WTC11 (cell line): ENCODE measurements at regions not wholly inside any gene's neighbourhood (a gene's known extent, or its start where the extent isn't known, plus 50 kb on each side); places are given as distances from the start of the nearest gene placed in this dataset.

Source experiments
- ATAC-seq: fragments of 200-7000 bp; cut with Tn5 transposase; 2 replicates; pipeline ENCODE4 v1.10.0; 2021; ENCODE audit warnings: mild to moderate bottlenecking, moderate library complexity
- CTCF ChIA-PET: fragments of 300-600 bp; sonication (Branson Sonifier 250); formaldehyde crosslinking; loops from one replicate; lab custom pipeline; 2021; ENCODE audit warnings: antibody characterized with exemption; lab: Charles Lee
- POLR2A ChIA-PET: fragments of 350-600 bp; sonication (Branson Sonifier 250); formaldehyde crosslinking; loops from one replicate; lab custom pipeline; 2021; ENCODE audit warnings: antibody characterized with exemption; lab: Charles Lee
- DNase-seq: peaks from one replicate; pipeline ENCODE4 v3.0.0; 2021; ENCODE audit warnings: low spot score
- H3K27ac Mint-ChIP-seq: 2 replicates; pipeline ENCODE4 v1.8.0; 2021; ENCODE audit warnings: mixed read lengths
- H3K27me3 Mint-ChIP-seq: 2 replicates; pipeline ENCODE4 v1.8.0; 2021; ENCODE audit warnings: low read depth, mild to moderate bottlenecking, moderate library complexity, mixed read lengths
- H3K36me3 Mint-ChIP-seq: 2 replicates; pipeline ENCODE4 v1.8.0; 2021; ENCODE audit warnings: mixed read lengths
- H3K4me1 Mint-ChIP-seq: 2 replicates; pipeline ENCODE4 v1.8.0; 2022; ENCODE audit warnings: mixed read lengths
- H3K4me3 Mint-ChIP-seq: 2 replicates; pipeline ENCODE4 v1.8.0; 2021; ENCODE audit warnings: mild to moderate bottlenecking, moderate library complexity, mixed read lengths
- H3K9me3 Mint-ChIP-seq: 2 replicates; pipeline ENCODE4 v1.8.0; 2021; ENCODE audit warnings: mixed read lengths
- ATF1 ChIP-seq: sonication (generic); formaldehyde crosslinking; IDR thresholded peaks from 2 replicates; pipeline ENCODE4 v1.8.1; 2023; ENCODE audit warnings: mild to moderate bottlenecking, moderate library complexity, missing genetic modification reagents
- CBFB ChIP-seq: sonication (generic); formaldehyde crosslinking; IDR thresholded peaks from 2 replicates; pipeline ENCODE4 v1.8.1; 2022; ENCODE audit warnings: mild to moderate bottlenecking, low read depth, missing genetic modification reagents
- CREB1 ChIP-seq: sonication (generic); formaldehyde crosslinking; IDR thresholded peaks from 2 replicates; pipeline ENCODE4 v1.8.0; 2023; ENCODE audit warnings: mild to moderate bottlenecking, missing genetic modification reagents
- E2F4 ChIP-seq: sonication (generic); formaldehyde crosslinking; IDR thresholded peaks from 2 replicates; pipeline ENCODE4 v1.8.1; 2022; ENCODE audit warnings: low read depth, mild to moderate bottlenecking, moderate library complexity, missing genetic modification reagents, borderline replicate concordance
- FOXP1 ChIP-seq: sonication (generic); formaldehyde crosslinking; IDR thresholded peaks from 2 replicates; pipeline ENCODE4 v1.8.0; 2022; ENCODE audit warnings: missing genetic modification reagents, mild to moderate bottlenecking, moderate library complexity, borderline replicate concordance
- GABPB1 ChIP-seq: sonication (generic); formaldehyde crosslinking; IDR thresholded peaks from 2 replicates; pipeline ENCODE4 v1.8.1; 2023; ENCODE audit warnings: mild to moderate bottlenecking, missing genetic modification reagents
- GTF2I ChIP-seq: fragments of 250-450 bp; sonication (Bioruptor Pico); conservative IDR thresholded peaks from 2 replicates; pipeline ENCODE4 v1.4.0; 2021; ENCODE audit warnings: mild to moderate bottlenecking
- NFATC4 ChIP-seq: fragments of 250-450 bp; sonication (Bioruptor Pico); IDR thresholded peaks from 2 replicates; pipeline ENCODE4 v1.9.0; 2021; ENCODE audit warnings: mild to moderate bottlenecking
- NR1H2 ChIP-seq: sonication (generic); formaldehyde crosslinking; IDR thresholded peaks from 2 replicates; pipeline ENCODE4 v1.9.0; 2021; ENCODE audit warnings: mild to moderate bottlenecking, moderate library complexity, missing genetic modification reagents
- RELA ChIP-seq: sonication (generic); formaldehyde crosslinking; IDR thresholded peaks from 2 replicates; pipeline ENCODE4 v1.8.1; 2022; ENCODE audit warnings: missing genetic modification reagents, mild to moderate bottlenecking, borderline replicate concordance
- SMAD4 ChIP-seq: sonication (generic); formaldehyde crosslinking; IDR thresholded peaks from 2 replicates; pipeline ENCODE4 v1.8.0; 2022; ENCODE audit warnings: mild to moderate bottlenecking, missing genetic modification reagents
- ZMAT4 ChIP-seq: fragments of 250-450 bp; sonication (Bioruptor Pico); IDR thresholded peaks from 2 replicates; pipeline ENCODE4 v1.9.0; 2021; ENCODE audit warnings: mild to moderate bottlenecking
- ZNF138 ChIP-seq: sonication (generic); formaldehyde crosslinking; conservative IDR thresholded peaks from 2 replicates; pipeline ENCODE4 v1.8.1; 2022; ENCODE audit warnings: mild to moderate bottlenecking, moderate library complexity, missing genetic modification reagents
- ZNF281 ChIP-seq: sonication (generic); formaldehyde crosslinking; IDR thresholded peaks from 2 replicates; pipeline ENCODE4 v1.8.0; 2023; ENCODE audit warnings: mild to moderate bottlenecking, missing genetic modification reagents
- ZNF317 ChIP-seq: sonication (generic); formaldehyde crosslinking; IDR thresholded peaks from 2 replicates; pipeline ENCODE4 v1.8.1; 2023; ENCODE audit warnings: low read depth, mild to moderate bottlenecking, moderate library complexity, missing genetic modification reagents, borderline replicate concordance
- ZNF423 ChIP-seq: fragments of 250-450 bp; sonication (Bioruptor Pico); IDR thresholded peaks from 2 replicates; pipeline ENCODE4 v2.1.2; 2022; ENCODE audit warnings: mild to moderate bottlenecking, moderate library complexity
- ZNF512 ChIP-seq: sonication (generic); formaldehyde crosslinking; IDR thresholded peaks from 2 replicates; pipeline ENCODE4 v1.8.1; 2022; ENCODE audit warnings: missing genetic modification reagents, borderline replicate concordance
- TF ChIP-seq, protein P1 (sequence below): sonication (generic); formaldehyde crosslinking; IDR thresholded peaks from 2 replicates; pipeline ENCODE4 v1.8.1; 2023; ENCODE audit warnings: mild to moderate bottlenecking, missing genetic modification reagents, borderline replicate concordance
- TF ChIP-seq, protein P2 (sequence below): sonication (generic); formaldehyde crosslinking; IDR thresholded peaks from 2 replicates; pipeline ENCODE4 v1.8.1; 2023; ENCODE audit warnings: mild to moderate bottlenecking, missing genetic modification reagents, moderate library complexity
- TF ChIP-seq, protein P3 (sequence below): sonication (generic); formaldehyde crosslinking; IDR thresholded peaks from 2 replicates; pipeline ENCODE4 v1.8.1; 2023; ENCODE audit warnings: mild to moderate bottlenecking, missing genetic modification reagents
- TF ChIP-seq, protein P4 (sequence below): sonication (generic); formaldehyde crosslinking; conservative IDR thresholded peaks from 2 replicates; pipeline ENCODE4 v1.8.1; 2022; ENCODE audit warnings: mild to moderate bottlenecking, missing genetic modification reagents

GRCh38 chr2:228615496-228615895 lies 434.0 kb upstream of the SPHKAP start:
- H3K27me3 Mint-ChIP-seq, result no peaks in the 10 kb centered on the region
- no peak for ATAC-seq
- POLR2A ChIA-PET, result no interaction called here
- H3K4me1 Mint-ChIP-seq, result no peaks in the 10 kb centered on the region
- CTCF ChIA-PET, result no interaction called here
- DNase-seq, result no peak
- TF ChIP-seq, protein P1, sequence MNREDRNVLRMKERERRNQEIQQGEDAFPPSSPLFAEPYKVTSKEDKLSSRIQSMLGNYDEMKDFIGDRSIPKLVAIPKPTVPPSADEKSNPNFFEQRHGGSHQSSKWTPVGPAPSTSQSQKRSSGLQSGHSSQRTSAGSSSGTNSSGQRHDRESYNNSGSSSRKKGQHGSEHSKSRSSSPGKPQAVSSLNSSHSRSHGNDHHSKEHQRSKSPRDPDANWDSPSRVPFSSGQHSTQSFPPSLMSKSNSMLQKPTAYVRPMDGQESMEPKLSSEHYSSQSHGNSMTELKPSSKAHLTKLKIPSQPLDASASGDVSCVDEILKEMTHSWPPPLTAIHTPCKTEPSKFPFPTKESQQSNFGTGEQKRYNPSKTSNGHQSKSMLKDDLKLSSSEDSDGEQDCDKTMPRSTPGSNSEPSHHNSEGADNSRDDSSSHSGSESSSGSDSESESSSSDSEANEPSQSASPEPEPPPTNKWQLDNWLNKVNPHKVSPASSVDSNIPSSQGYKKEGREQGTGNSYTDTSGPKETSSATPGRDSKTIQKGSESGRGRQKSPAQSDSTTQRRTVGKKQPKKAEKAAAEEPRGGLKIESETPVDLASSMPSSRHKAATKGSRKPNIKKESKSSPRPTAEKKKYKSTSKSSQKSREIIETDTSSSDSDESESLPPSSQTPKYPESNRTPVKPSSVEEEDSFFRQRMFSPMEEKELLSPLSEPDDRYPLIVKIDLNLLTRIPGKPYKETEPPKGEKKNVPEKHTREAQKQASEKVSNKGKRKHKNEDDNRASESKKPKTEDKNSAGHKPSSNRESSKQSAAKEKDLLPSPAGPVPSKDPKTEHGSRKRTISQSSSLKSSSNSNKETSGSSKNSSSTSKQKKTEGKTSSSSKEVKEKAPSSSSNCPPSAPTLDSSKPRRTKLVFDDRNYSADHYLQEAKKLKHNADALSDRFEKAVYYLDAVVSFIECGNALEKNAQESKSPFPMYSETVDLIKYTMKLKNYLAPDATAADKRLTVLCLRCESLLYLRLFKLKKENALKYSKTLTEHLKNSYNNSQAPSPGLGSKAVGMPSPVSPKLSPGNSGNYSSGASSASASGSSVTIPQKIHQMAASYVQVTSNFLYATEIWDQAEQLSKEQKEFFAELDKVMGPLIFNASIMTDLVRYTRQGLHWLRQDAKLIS (CRISPR knock-in tag), result no peak
- no peak for TF ChIP-seq GTF2I (CRISPR knock-in tag)
- TF ChIP-seq ZMAT4 (CRISPR knock-in tag), result no peak
- TF ChIP-seq ZNF138, result no peak
- TF ChIP-seq, protein P2, sequence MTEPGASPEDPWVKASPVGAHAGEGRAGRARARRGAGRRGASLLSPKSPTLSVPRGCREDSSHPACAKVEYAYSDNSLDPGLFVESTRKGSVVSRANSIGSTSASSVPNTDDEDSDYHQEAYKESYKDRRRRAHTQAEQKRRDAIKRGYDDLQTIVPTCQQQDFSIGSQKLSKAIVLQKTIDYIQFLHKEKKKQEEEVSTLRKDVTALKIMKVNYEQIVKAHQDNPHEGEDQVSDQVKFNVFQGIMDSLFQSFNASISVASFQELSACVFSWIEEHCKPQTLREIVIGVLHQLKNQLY (CRISPR knock-in tag), result no peak
- no peak for TF ChIP-seq FOXP1 (CRISPR knock-in tag)
- TF ChIP-seq, protein P3, sequence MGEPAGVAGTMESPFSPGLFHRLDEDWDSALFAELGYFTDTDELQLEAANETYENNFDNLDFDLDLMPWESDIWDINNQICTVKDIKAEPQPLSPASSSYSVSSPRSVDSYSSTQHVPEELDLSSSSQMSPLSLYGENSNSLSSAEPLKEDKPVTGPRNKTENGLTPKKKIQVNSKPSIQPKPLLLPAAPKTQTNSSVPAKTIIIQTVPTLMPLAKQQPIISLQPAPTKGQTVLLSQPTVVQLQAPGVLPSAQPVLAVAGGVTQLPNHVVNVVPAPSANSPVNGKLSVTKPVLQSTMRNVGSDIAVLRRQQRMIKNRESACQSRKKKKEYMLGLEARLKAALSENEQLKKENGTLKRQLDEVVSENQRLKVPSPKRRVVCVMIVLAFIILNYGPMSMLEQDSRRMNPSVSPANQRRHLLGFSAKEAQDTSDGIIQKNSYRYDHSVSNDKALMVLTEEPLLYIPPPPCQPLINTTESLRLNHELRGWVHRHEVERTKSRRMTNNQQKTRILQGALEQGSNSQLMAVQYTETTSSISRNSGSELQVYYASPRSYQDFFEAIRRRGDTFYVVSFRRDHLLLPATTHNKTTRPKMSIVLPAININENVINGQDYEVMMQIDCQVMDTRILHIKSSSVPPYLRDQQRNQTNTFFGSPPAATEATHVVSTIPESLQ, result no peak
- TF ChIP-seq CREB1, result no peak
- TF ChIP-seq ZNF512 (CRISPR knock-in tag), result no peak
- H3K9me3 Mint-ChIP-seq, result no peaks in the 10 kb centered on the region
- H3K27ac Mint-ChIP-seq, result no peak overlapping the region
- H3K4me3 Mint-ChIP-seq, result no peak overlapping the region
- no peaks in the 10 kb centered on the region for H3K36me3 Mint-ChIP-seq

- POLR2A ChIA-PET, result no interaction called here
- peaks cover 1% of the 10 kb centered on the region; the same call in 1 of the 2 replicates for H3K9me3 Mint-ChIP-seq
- no peaks in the 10 kb centered on the region for H3K27me3 Mint-ChIP-seq
- H3K4me3 Mint-ChIP-seq, result no peak overlapping the region
- no peaks in the 10 kb centered on the region for H3K36me3 Mint-ChIP-seq
- ATAC-seq (no peak), DNase-seq (no peak)
- CTCF ChIA-PET, result no interaction called here
- H3K4me1 Mint-ChIP-seq, result no peaks in the 10 kb centered on the region
- no peak overlapping the region for H3K27ac Mint-ChIP-seq
- TF ChIP-seq, protein P4, sequence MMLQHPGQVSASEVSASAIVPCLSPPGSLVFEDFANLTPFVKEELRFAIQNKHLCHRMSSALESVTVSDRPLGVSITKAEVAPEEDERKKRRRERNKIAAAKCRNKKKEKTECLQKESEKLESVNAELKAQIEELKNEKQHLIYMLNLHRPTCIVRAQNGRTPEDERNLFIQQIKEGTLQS (CRISPR knock-in tag), result no peak
- TF ChIP-seq E2F4 (CRISPR knock-in tag) (no peak), ZNF281 (no peak), ZNF423 (no peak), CBFB (CRISPR knock-in tag) (no peak), NFATC4 (CRISPR knock-in tag) (no peak), GABPB1 (CRISPR knock-in tag) (no peak), SMAD4 (CRISPR knock-in tag) (no peak), ZNF317 (CRISPR knock-in tag) (no peak), RELA (no peak), NR1H2 (CRISPR knock-in tag) (no peak), ATF1 (CRISPR knock-in tag) (no peak)
- TF ChIP-seq, protein P3, result no peak
Measured at GRCh38 chr2:228614741-228615140, 433.3 kb upstream of the SPHKAP start.
